ENCODE measurements at regions not wholly inside any gene's neighbourhood (a gene's known extent, or its start where the extent isn't known, plus 50 kb on each side); places are given as distances from the start of the nearest gene placed in this dataset.

- no peak overlapping the region for H2AFZ ChIP-seq (ENCODE audit: low read length)
- intact Hi-C loops (cut with micrococcal nuclease), result no loop called here
- H3F3A ChIP-seq (ENCODE audit: low read length, unreplicated experiment), result no peaks in the 10 kb centered on the region
- BruUV-seq (replicated peaks), result no TSS peak
- H3K9me3 ChIP-seq (ENCODE audit: low read length), result no peaks in the 10 kb centered on the region
- H3K27me3 ChIP-seq (ENCODE audit: low read length), result no peaks in the 10 kb centered on the region
- no peak overlapping the region for H3K27ac ChIP-seq (ENCODE audit: low read length)
- DNase-seq, result no peak
- H3K36me3 ChIP-seq (ENCODE audit: low read depth, low read length), result no peaks in the 10 kb centered on the region
- no peaks in the 10 kb centered on the region for H3K9me2 ChIP-seq (replicated peaks; ENCODE audit: low read length)
- no peak for ATAC-seq
- no peak overlapping the region for H3K9ac ChIP-seq (ENCODE audit: low read length)
- no peak for TF ChIP-seq EZH2phosphoT487 (IDR thresholded peaks at IDR 0.05; ENCODE audit: borderline replicate concordance, low read length)
- TF ChIP-seq EZH2 (IDR thresholded peaks at IDR 0.05; ENCODE audit: low read length, unreplicated experiment), result no peak
- TF ChIP-seq CTCF (conservative IDR thresholded peaks at IDR 0.05; ENCODE audit: low read depth, low read length), result no peak
- H3K79me2 ChIP-seq (ENCODE audit: low read length), result no peaks in the 10 kb centered on the region
- no peak overlapping the region for H3K4me2 ChIP-seq (ENCODE audit: low read length)
- H3K4me1 ChIP-seq (ENCODE audit: insufficient read depth, low read length), result no peaks in the 10 kb centered on the region
- POLR2A ChIA-PET (ENCODE audit: unreplicated experiment), result no interaction called here
- no peak overlapping the region for H3K4me3 ChIP-seq (ENCODE audit: low read length)
- CTCF ChIA-PET, result no interaction called here
- no peaks in the 10 kb centered on the region for H4K20me1 ChIP-seq (ENCODE audit: low read length)
These were observed 1508.0 kb upstream of the TENM4 start for GRCh38 chr11:80948781-80949180.

GRCh38 chr11:80944758-80945157, 1503.9 kb upstream of the TENM4 start:
- Histone ChIP-seq H3K9me2 (replicated peaks; ENCODE audit: low read length) (no peaks in the 10 kb centered on the region), H3F3A (ENCODE audit: low read length, unreplicated experiment) (no peaks in the 10 kb centered on the region), H3K27me3 (ENCODE audit: low read length) (no peaks in the 10 kb centered on the region), H3K79me2 (ENCODE audit: low read length) (no peaks in the 10 kb centered on the region), H4K20me1 (ENCODE audit: low read length) (no peaks in the 10 kb centered on the region), H3K9ac (ENCODE audit: low read length) (no peak overlapping the region), H3K4me3 (ENCODE audit: low read length) (no peak overlapping the region), H3K4me1 (ENCODE audit: insufficient read depth, low read length) (no peaks in the 10 kb centered on the region), H2AFZ (ENCODE audit: low read length) (no peak overlapping the region), H3K27ac (ENCODE audit: low read length) (no peak overlapping the region), H3K36me3 (ENCODE audit: low read depth, low read length) (no peaks in the 10 kb centered on the region), H3K4me2 (ENCODE audit: low read length) (no peak overlapping the region), H3K9me3 (ENCODE audit: low read length) (0 out of 2 replicates have a peak, but pooled peaks cover 4% of the 10 kb centered on the region)
- ChIA-PET POLR2A (ENCODE audit: unreplicated experiment) (no interaction called here), CTCF (no interaction called here)
- ATAC-seq, result no peak
- intact Hi-C loops (cut with micrococcal nuclease), result no loop called here
- TF ChIP-seq EZH2phosphoT487 (IDR thresholded peaks at IDR 0.05; ENCODE audit: borderline replicate concordance, low read length), result no peak
- TF ChIP-seq CTCF (conservative IDR thresholded peaks at IDR 0.05; ENCODE audit: low read depth, low read length), result no peak
- no peak for TF ChIP-seq EZH2 (IDR thresholded peaks at IDR 0.05; ENCODE audit: low read length, unreplicated experiment)
- no peak for DNase-seq
- no TSS peak for BruUV-seq (replicated peaks)

DNA sequence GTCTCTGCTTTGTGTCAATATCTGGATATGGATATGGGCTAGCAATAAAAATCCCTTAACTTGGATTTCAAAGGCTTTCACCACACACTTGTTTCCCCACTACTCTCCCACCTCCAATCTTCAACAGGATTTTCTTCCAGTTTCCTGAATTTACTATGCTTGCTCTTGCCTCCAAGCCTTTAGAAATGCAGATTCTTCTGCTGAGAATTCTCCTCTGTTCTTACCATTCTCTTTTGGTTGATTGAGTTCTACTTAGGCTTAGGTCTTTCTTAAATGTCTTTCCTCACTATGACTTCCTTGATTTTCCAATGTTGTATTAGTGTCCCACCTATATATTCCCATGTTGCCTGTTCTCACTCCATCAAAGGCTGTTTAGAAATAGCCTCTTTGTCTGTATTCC, 1502.4 kb upstream of the TENM4 start:
- H3K4me1 ChIP-seq (ENCODE audit: insufficient read depth, low read length), result no peaks in the 10 kb centered on the region
- H3K36me3 ChIP-seq (ENCODE audit: low read depth, low read length), result no peaks in the 10 kb centered on the region
- no peak overlapping the region for H3K4me2 ChIP-seq (ENCODE audit: low read length)
- no TSS peak for BruUV-seq (replicated peaks)
- ATAC-seq (no peak), DNase-seq (no peak)
- no peaks in the 10 kb centered on the region for H4K20me1 ChIP-seq (ENCODE audit: low read length)
- H3K27me3 ChIP-seq (ENCODE audit: low read length), result no peaks in the 10 kb centered on the region
- no peak overlapping the region for H3K4me3 ChIP-seq (ENCODE audit: low read length)
- H3K79me2 ChIP-seq (ENCODE audit: low read length), result no peaks in the 10 kb centered on the region
- POLR2A ChIA-PET (ENCODE audit: unreplicated experiment), result no interaction called here
- intact Hi-C loops (cut with micrococcal nuclease), result no loop called here
- no peaks in the 10 kb centered on the region for H3F3A ChIP-seq (ENCODE audit: low read length, unreplicated experiment)
- CTCF ChIA-PET, result no interaction called here
- TF ChIP-seq CTCF (conservative IDR thresholded peaks at IDR 0.05; ENCODE audit: low read depth, low read length) (no peak), EZH2 (IDR thresholded peaks at IDR 0.05; ENCODE audit: low read length, unreplicated experiment) (no peak), EZH2phosphoT487 (IDR thresholded peaks at IDR 0.05; ENCODE audit: borderline replicate concordance, low read length) (no peak)
- 0 out of 2 replicates have a peak, but pooled peaks cover 4% of the 10 kb centered on the region for H3K9me3 ChIP-seq (ENCODE audit: low read length)
- H2AFZ ChIP-seq (ENCODE audit: low read length), result no peak overlapping the region
- H3K9ac ChIP-seq (ENCODE audit: low read length), result no peak overlapping the region
- H3K9me2 ChIP-seq (replicated peaks; ENCODE audit: low read length), result no peaks in the 10 kb centered on the region
- no peak overlapping the region for H3K27ac ChIP-seq (ENCODE audit: low read length)

Data from PC-3 (cell line).